ENCODE measurements at regions not wholly inside any gene's neighbourhood (a gene's known extent, or its start where the extent isn't known, plus 50 kb on each side); places are given as distances from the start of the nearest gene placed in this dataset.

- Histone ChIP-seq H2AFZ (replicated peaks; ENCODE audit: low read length, poor library complexity) (no peak overlapping the region), H4K20me1 (ENCODE audit: insufficient read depth, low read length) (no peaks in the 10 kb centered on the region), H3K79me1 (ENCODE audit: low read depth in 1 of 2, low read length in 2 of 2) (no peaks in the 10 kb centered on the region), H3K23ac (ENCODE audit: low read depth, low read length) (no peak overlapping the region), H2BK15ac (ENCODE audit: low read depth, low read length) (no peak overlapping the region), H3K9me1 (ENCODE audit: insufficient read depth, low read length) (no peaks in the 10 kb centered on the region), H4K8ac (ENCODE audit: low read depth in 2 of 2, low read length in 2 of 2) (no peak overlapping the region), H2BK5ac (ENCODE audit: low read depth, low read length, poor library complexity, severe bottlenecking) (no peak overlapping the region), H2AK5ac (ENCODE audit: low read depth, low read length) (no peak overlapping the region), H3K4me1 (ENCODE audit: control insufficient read depth, insufficient read depth, low read length) (peaks cover 3% of the 10 kb centered on the region; the same call in 1 of the 2 replicates), H3K36me3 (ENCODE audit: control insufficient read depth, insufficient read depth, low read length) (no peaks in the 10 kb centered on the region), H3K18ac (ENCODE audit: low read depth, low read length) (no peak overlapping the region), H4K5ac (ENCODE audit: low read depth, low read length) (no peak overlapping the region), H3K4me3 (ENCODE audit: insufficient read depth, low read depth, low read length) (no peak overlapping the region), H3K56ac (ENCODE audit: extremely low read depth, insufficient read depth, low read length) (no peak overlapping the region), H3K27ac (ENCODE audit: insufficient read depth, low read length) (no peak overlapping the region), H3K4ac (ENCODE audit: low read depth, low read length) (no peak overlapping the region), H3K14ac (replicated peaks; ENCODE audit: low read depth, low read length) (no peak overlapping the region), H2AK9ac (replicated peaks; ENCODE audit: low read depth, low read length, poor library complexity) (no peak overlapping the region), H3K9me3 (ENCODE audit: control insufficient read depth, insufficient read depth, low read length) (peaks cover 5% of the 10 kb centered on the region; the same call in 1 of the 2 replicates), H3K4me2 (ENCODE audit: low read depth, low read length) (no peak overlapping the region), H2BK120ac (ENCODE audit: low read depth, low read length) (no peak overlapping the region), H4K91ac (ENCODE audit: insufficient read depth, low read depth, low read length) (no peak overlapping the region), H3K27me3 (ENCODE audit: control insufficient read depth, insufficient read depth, low read length) (no peaks in the 10 kb centered on the region), H2BK20ac (ENCODE audit: low read depth, low read length) (no peak overlapping the region), H3K9ac (ENCODE audit: low read depth, low read length) (no peak overlapping the region)
- intact Hi-C loops (cut with micrococcal nuclease) (no loop called here), dilution Hi-C loops (cut with HindIII; ENCODE audit: low sequenced_read_pairs, unreplicated experiment) (no loop called here), in situ Hi-C loops (cut with MboI; ENCODE audit: low sequenced_read_pairs) (no loop called here)
- no peak for TF ChIP-seq RCOR1 (IDR thresholded peaks at IDR 0.05; ENCODE audit: insufficient replicate concordance, low read length)
- TF ChIP-seq, protein P1, sequence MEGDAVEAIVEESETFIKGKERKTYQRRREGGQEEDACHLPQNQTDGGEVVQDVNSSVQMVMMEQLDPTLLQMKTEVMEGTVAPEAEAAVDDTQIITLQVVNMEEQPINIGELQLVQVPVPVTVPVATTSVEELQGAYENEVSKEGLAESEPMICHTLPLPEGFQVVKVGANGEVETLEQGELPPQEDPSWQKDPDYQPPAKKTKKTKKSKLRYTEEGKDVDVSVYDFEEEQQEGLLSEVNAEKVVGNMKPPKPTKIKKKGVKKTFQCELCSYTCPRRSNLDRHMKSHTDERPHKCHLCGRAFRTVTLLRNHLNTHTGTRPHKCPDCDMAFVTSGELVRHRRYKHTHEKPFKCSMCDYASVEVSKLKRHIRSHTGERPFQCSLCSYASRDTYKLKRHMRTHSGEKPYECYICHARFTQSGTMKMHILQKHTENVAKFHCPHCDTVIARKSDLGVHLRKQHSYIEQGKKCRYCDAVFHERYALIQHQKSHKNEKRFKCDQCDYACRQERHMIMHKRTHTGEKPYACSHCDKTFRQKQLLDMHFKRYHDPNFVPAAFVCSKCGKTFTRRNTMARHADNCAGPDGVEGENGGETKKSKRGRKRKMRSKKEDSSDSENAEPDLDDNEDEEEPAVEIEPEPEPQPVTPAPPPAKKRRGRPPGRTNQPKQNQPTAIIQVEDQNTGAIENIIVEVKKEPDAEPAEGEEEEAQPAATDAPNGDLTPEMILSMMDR (conservative IDR thresholded peaks at IDR 0.05; ENCODE audit: low read depth, low read length), result no peak
- no peak for TF ChIP-seq ELK1 (IDR thresholded peaks at IDR 0.05; ENCODE audit: borderline replicate concordance, low read depth, low read length)
- no peak for TF ChIP-seq POLR2A (IDR thresholded peaks at IDR 0.05; ENCODE audit: low read depth, low read length)
- TF ChIP-seq MAZ (IDR thresholded peaks at IDR 0.05; ENCODE audit: borderline replicate concordance, low read depth, low read length), result no peak
- TF ChIP-seq NFE2L2 (IDR thresholded peaks at IDR 0.05; ENCODE audit: low read depth, low read length), result no peak
- TF ChIP-seq, protein P2, sequence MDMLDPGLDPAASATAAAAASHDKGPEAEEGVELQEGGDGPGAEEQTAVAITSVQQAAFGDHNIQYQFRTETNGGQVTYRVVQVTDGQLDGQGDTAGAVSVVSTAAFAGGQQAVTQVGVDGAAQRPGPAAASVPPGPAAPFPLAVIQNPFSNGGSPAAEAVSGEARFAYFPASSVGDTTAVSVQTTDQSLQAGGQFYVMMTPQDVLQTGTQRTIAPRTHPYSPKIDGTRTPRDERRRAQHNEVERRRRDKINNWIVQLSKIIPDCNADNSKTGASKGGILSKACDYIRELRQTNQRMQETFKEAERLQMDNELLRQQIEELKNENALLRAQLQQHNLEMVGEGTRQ (IDR thresholded peaks at IDR 0.05; ENCODE audit: low read depth, low read length), result no peak
- TF ChIP-seq CEBPB (IDR thresholded peaks at IDR 0.05; ENCODE audit: low read depth, low read length), result no peak
- TF ChIP-seq CHD1 (IDR thresholded peaks at IDR 0.05; ENCODE audit: low read depth, low read length), result no peak
- TF ChIP-seq RFX5 (IDR thresholded peaks at IDR 0.05; ENCODE audit: low read depth, low read length), result no peak
- TF ChIP-seq MXI1 (IDR thresholded peaks at IDR 0.05; ENCODE audit: borderline replicate concordance, low read depth, low read length), result no peak
- TF ChIP-seq BHLHE40 (IDR thresholded peaks at IDR 0.05; ENCODE audit: low read depth, low read length), result no peak
- no peak for TF ChIP-seq MAFK (IDR thresholded peaks at IDR 0.05; ENCODE audit: low read depth, low read length)
- no peak for TF ChIP-seq SMC3 (IDR thresholded peaks at IDR 0.05; ENCODE audit: low read depth, low read length)
- no peak for TF ChIP-seq FOS (IDR thresholded peaks at IDR 0.05; ENCODE audit: low read depth, low read length)
- TF ChIP-seq RAD21 (IDR thresholded peaks at IDR 0.05; ENCODE audit: low read length), result no peak
- CTCF ChIA-PET, result no interaction called here
- no peak for ATAC-seq (ENCODE audit: low read depth)
- POLR2A ChIA-PET (ENCODE audit: unreplicated experiment), result no interaction called here
- BruUV-seq (replicated peaks), result no TSS peak
- no CpG with 5 or more reads among the region's 2 CpGs for WGBS, 2 experiments (ENCODE audit: extremely low coverage in 2 of 2, insufficient read length in 1 of 2)
- no peak for DNase-seq
Measured at GRCh38 chr3:190249414-190249813, 72.8 kb downstream of the CLDN1 start.
